Activated T-cell treated with anti-CD3 and anti-CD28 coated beads for 24 hours (primary cell): ENCODE measurements at regions not wholly inside any gene's neighbourhood (a gene's known extent, or its start where the extent isn't known, plus 50 kb on each side); places are given as distances from the start of the nearest gene placed in this dataset.

Experiments used
- DNase-seq: peaks from one replicate; pipeline ENCODE4 v3.0.0-alpha.2; 2020; ENCODE audit warnings: low read depth

- no peak for DNase-seq
Observed at GRCh38 chr1:5333291-5333690, 658.9 kb downstream of the NPHP4 start.

GRCh38 chr1:5331101-5331500 lies 661.1 kb downstream of the NPHP4 start:
- no peak for DNase-seq

- DNase-seq, result no peak
Observed at GRCh38 chr1:5329068-5329739, 663.0 kb downstream of the NPHP4 start.

- no peak for DNase-seq
Observed at GRCh38 chr1:5324883-5325282, 667.3 kb downstream of the NPHP4 start.

- no peak for DNase-seq
Observed at GRCh38 chr1:5318143-5318816, 663.9 kb downstream of the AJAP1 start.

- DNase-seq, result no peak
Observed at GRCh38 chr1:5317391-5317790, 663.0 kb downstream of the AJAP1 start.

- no peak for DNase-seq
Observed at GRCh38 chr1:5312862-5313261, 658.5 kb downstream of the AJAP1 start.

- no peak for DNase-seq
Observed at GRCh38 chr1:5312293-5312674, 657.9 kb downstream of the AJAP1 start.

GRCh38 chr1:5311634-5312292 lies 657.4 kb downstream of the AJAP1 start:
- no peak for DNase-seq

GRCh38 chr1:5311147-5311546 lies 656.7 kb downstream of the AJAP1 start:
- DNase-seq, result no peak

GRCh38 chr1:5308249-5308648 lies 653.8 kb downstream of the AJAP1 start:
- no peak for DNase-seq

- no peak for DNase-seq
Observed at GRCh38 chr1:5304702-5305101, 650.3 kb downstream of the AJAP1 start.

- DNase-seq, result no peak
Observed at GRCh38 chr1:5298376-5298775, 644.0 kb downstream of the AJAP1 start.

GRCh38 chr1:5297886-5298239 lies 643.5 kb downstream of the AJAP1 start:
- DNase-seq, result no peak

GRCh38 chr1:5297180-5297885 lies 642.9 kb downstream of the AJAP1 start:
- no peak for DNase-seq

GRCh38 chr1:5296557-5297179 lies 642.3 kb downstream of the AJAP1 start:
- no peak for DNase-seq

- no peak for DNase-seq
Observed at GRCh38 chr1:5296095-5296494, 641.7 kb downstream of the AJAP1 start.

- no peak for DNase-seq
Observed at GRCh38 chr1:5291889-5292288, 637.5 kb downstream of the AJAP1 start.

- DNase-seq, result no peak
Observed at GRCh38 chr1:5287178-5288150, 633.1 kb downstream of the AJAP1 start.

- DNase-seq, result no peak
Observed at GRCh38 chr1:5286244-5286643, 631.8 kb downstream of the AJAP1 start.

- DNase-seq, result no peak
Observed at GRCh38 chr1:5274527-5274926, 620.1 kb downstream of the AJAP1 start.
